Right atrium auricular region (tissue), 2 donors: ENCODE measurements at regions not wholly inside any gene's neighbourhood (a gene's known extent, or its start where the extent isn't known, plus 50 kb on each side); places are given as distances from the start of the nearest gene placed in this dataset.

Source experiments
- DNase-seq: peaks from one replicate; pipeline ENCODE4 v3.0.0-alpha.2; 2019; ENCODE audit warnings: low spot score
- H3K27ac ChIP-seq, 2 donors: fragments of 200-600 bp; sonication (generic); 1 replicate in 1 of 2; 2 replicates in 1 of 2; pipeline ENCODE4 v1.5.1; 2016 to 2019
- H3K27me3 ChIP-seq, 2 donors: fragments of 200-600 bp; sonication (generic); one replicate each; pipeline versions ENCODE4 v1.5.1 to v1.6.0; 2017 to 2019
- H3K36me3 ChIP-seq: fragments of 200-600 bp; sonication (generic); one replicate; pipeline ENCODE4 v1.5.1; 2016
- H3K4me1 ChIP-seq, 2 donors: fragments of 200-600 bp; sonication (generic); one replicate each; pipeline versions ENCODE4 v1.5.1 to v1.6.0; 2017 to 2019
- H3K4me3 ChIP-seq, 2 donors: fragments of 200-600 bp; sonication (generic); 1 replicate in 1 of 2; 2 replicates in 1 of 2; pipeline ENCODE4 v1.5.1; 2017 to 2019; ENCODE audit warnings: mild to moderate bottlenecking in 1 of 2, moderate library complexity in 1 of 2
- H3K9me3 ChIP-seq, 2 donors: fragments of 200-600 bp; sonication (generic); one replicate each; pipeline ENCODE4 v1.5.1; 2019
- CTCF ChIP-seq, 2 donors: fragments of 200-600 bp; sonication (generic); IDR thresholded peaks; one replicate each; pipeline ENCODE4 v1.5.1; 2019; ENCODE audit warnings: antibody characterized with exemption in 2 of 2

DNA sequence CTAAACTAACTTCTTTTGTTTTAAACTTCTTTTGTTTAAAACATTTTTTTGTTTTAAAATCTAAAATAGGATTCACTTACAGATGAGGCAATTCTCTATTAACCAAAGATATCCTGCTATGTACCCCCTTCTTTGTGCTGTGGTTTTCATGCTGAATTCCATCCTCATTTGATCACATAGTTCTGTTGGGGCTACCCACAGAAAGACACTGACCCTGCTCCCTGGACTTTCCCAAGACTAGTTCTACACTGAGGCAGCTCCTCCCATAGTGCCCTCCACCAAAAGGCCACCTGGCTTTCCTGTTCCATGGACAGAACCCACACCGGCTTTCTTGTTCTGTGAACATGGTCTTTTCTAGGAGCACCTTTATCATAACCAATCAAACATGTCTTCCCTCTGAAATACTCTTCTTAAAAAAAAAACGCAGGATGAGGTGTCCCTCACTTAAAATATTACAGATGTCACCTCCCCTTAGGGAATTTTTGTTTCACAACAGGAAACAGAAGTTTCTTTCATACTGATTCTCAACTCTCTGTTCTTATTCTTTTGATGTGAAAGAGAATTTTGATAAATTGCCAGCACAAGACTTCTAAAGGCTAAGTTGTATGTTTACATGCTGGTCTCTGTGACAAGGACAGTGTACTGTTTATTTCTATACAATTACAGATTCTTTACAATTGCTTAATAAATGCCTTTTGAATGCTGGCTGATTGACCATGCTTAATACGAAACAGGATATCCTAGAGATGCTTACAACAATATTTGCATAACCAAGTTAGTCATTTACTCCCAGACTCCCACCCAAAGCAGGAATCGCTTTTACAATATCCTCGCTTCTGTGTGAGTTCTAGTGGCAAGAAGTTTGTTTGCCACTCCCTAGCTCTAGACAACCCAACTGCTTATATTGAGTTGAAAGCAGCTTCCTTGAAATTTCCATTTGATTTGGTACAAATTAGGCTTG is 300.4 kb downstream of the DTWD2 start:
- H3K27ac ChIP-seq, result no peak overlapping the region

GRCh38 chr5:118687100-118687499 is 301.2 kb downstream of the DTWD2 start:
- Histone ChIP-seq H3K27ac (no peak overlapping the region), H3K36me3 (no peaks in the 10 kb centered on the region), H3K4me3 (no peak overlapping the region), H3K4me1 (no peaks in the 10 kb centered on the region), H3K9me3 (no peaks in the 10 kb centered on the region), H3K27me3 (no peaks in the 10 kb centered on the region)
- no peak for TF ChIP-seq CTCF (IDR thresholded peaks at IDR 0.05)
- DNase-seq, result no peak

More for the DNA sequence above, 300.4 kb downstream of the DTWD2 start:
- no peaks in the 10 kb centered on the region for H3K27me3 ChIP-seq
- no peak overlapping the region for H3K4me3 ChIP-seq
- H3K36me3 ChIP-seq, result no peaks in the 10 kb centered on the region
- H3K4me1 ChIP-seq, result no peaks in the 10 kb centered on the region
- DNase-seq, result no peak
- TF ChIP-seq CTCF (IDR thresholded peaks at IDR 0.05), result no peak
- H3K9me3 ChIP-seq, result no peaks in the 10 kb centered on the region

DNA sequence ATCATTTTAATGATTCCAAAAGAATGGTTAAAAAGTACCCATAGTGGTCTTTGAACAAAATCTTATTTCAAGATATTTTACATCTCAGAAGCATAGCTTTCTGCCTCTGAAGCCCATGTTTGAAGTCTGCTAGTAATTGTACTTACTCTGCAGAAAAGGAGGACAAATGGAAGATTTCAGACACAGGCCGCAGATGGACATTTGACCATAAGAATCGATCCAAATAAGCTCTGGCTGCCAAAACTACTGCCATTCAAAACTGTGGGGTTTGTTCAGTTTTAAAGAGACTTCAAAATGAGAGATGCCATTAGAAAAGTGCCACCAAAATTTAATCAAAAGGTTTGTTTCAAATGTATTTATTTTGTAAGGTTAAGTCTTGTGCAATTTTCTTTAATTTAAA is 306.7 kb downstream of the DTWD2 start:
- no peak overlapping the region for H3K27ac ChIP-seq
- no peaks in the 10 kb centered on the region for H3K27me3 ChIP-seq
- DNase-seq, result no peak
- no peaks in the 10 kb centered on the region for H3K36me3 ChIP-seq
- no peaks in the 10 kb centered on the region for H3K4me1 ChIP-seq
- TF ChIP-seq CTCF (IDR thresholded peaks at IDR 0.05), result no peak
- no peak overlapping the region for H3K4me3 ChIP-seq
- H3K9me3 ChIP-seq, result no peaks in the 10 kb centered on the region

DNA sequence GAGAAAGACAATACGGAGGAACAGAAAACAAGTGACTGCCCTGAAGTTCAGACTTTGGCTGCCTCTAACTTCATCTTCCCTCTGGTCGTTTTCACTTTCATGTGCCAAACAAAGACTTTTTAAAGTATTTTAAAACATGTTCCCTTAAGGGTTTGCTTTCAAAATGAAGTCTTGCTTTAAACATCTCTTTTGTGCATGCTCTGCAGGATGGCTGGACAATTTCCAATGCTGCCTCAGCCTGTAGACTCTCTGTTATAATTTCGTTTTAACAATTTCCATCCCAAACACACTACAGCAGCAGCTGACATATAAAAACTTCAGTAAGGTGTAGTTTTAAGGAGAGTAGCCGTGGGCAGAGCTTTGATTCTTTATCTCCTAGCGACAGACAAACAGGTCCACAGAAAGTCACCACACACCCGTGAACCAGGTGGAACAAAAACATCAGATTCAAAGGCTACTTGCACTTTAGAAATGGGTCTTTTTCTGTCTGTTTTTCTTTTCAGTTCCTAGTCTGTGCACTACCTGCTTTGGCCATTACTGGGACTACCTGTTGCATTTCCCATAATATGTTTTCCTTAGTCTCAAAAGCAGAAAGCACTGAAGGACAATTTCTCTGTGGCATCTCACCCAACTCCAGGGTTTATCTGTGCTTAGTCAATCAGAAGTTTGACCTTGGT is 308.9 kb downstream of the DTWD2 start:
- peaks cover 0 to 12% of the 10 kb centered on the region in 2 donors for H3K9me3 ChIP-seq
- no peaks in the 10 kb centered on the region for H3K27me3 ChIP-seq
- no peaks in the 10 kb centered on the region for H3K4me1 ChIP-seq
- DNase-seq, result no peak
- no peaks in the 10 kb centered on the region for H3K36me3 ChIP-seq
- no peak overlapping the region for H3K4me3 ChIP-seq
- H3K27ac ChIP-seq, result no peak overlapping the region
- no peak for TF ChIP-seq CTCF (IDR thresholded peaks at IDR 0.05)

GRCh38 chr5:118678746-118679145 is 309.6 kb downstream of the DTWD2 start:
- DNase-seq, result no peak
- H3K4me1 ChIP-seq, result no peaks in the 10 kb centered on the region
- peaks cover 0 to 19% of the 10 kb centered on the region in 2 donors for H3K9me3 ChIP-seq
- no peaks in the 10 kb centered on the region for H3K27me3 ChIP-seq
- H3K36me3 ChIP-seq, result no peaks in the 10 kb centered on the region
- no peak overlapping the region for H3K4me3 ChIP-seq
- TF ChIP-seq CTCF (IDR thresholded peaks at IDR 0.05), result no peak
- H3K27ac ChIP-seq, result no peak overlapping the region
